ENCODE measurements at regions not wholly inside any gene's neighbourhood (a gene's known extent, or its start where the extent isn't known, plus 50 kb on each side); places are given as distances from the start of the nearest gene placed in this dataset.

DNA sequence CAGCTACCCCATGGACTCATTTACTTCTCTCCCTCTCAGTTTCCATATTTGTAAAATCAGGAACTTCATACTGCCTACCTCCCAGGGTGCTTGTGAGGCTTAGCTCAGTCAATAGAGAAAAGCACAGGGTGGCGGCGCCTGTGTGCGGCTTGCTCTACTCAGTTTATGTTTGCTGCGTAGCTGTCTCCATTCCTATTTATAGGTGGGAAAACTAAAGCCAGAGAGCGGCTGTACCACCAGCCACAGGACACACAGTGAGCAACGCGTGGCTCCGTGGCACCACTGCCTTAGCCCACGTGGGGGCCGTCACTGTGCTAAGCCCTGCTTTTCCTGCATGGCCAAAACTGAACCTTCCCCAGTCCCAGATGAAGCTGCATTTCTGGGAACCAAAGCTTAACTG is 292.4 kb downstream of the TEX29 start:
- ChIA-PET POLR2A (no interaction called here), CTCF (no interaction called here)
- ATAC-seq, result no peak
- H3K36me3 Mint-ChIP-seq, result no peaks in the 10 kb centered on the region
- intact Hi-C loops (cut with micrococcal nuclease), result no loop called here
- Histone ChIP-seq H3K4me1 (ENCODE audit: control insufficient read depth in 2 of 2, insufficient read depth in 2 of 2, low read length in 2 of 2) (no peaks in the 10 kb centered on the region), H3K27ac (ENCODE audit: low read depth, low read length) (no peak overlapping the region), H3K27me3 (ENCODE audit: control insufficient read depth in 2 of 2, insufficient read depth in 2 of 2, low read length in 2 of 2) (no peaks in the 10 kb centered on the region), H3K4me3 (ENCODE audit: low read length) (no peak overlapping the region), H3K36me3 (ENCODE audit: control insufficient read depth in 2 of 3, insufficient read depth in 3 of 3, low read length in 3 of 3) (no peaks in the 10 kb centered on the region), H3K9me3 (ENCODE audit: control insufficient read depth in 2 of 3, low read length in 3 of 3) (no peaks in the 10 kb centered on the region)
- H3K27ac Mint-ChIP-seq, result no peak overlapping the region
- no peak overlapping the region for H3K4me3 Mint-ChIP-seq
- no peak for DNase-seq
- H3K9me3 Mint-ChIP-seq, result peaks cover 0 to 2% (median 0%) of the 10 kb centered on the region in 11 donors
- peaks cover 0 to 6% (median 0%) of the 10 kb centered on the region in 7 donors for H3K4me1 Mint-ChIP-seq
- peaks cover 0 to 24% (median 0%) of the 10 kb centered on the region in 5 donors for H3K27me3 Mint-ChIP-seq

DNA sequence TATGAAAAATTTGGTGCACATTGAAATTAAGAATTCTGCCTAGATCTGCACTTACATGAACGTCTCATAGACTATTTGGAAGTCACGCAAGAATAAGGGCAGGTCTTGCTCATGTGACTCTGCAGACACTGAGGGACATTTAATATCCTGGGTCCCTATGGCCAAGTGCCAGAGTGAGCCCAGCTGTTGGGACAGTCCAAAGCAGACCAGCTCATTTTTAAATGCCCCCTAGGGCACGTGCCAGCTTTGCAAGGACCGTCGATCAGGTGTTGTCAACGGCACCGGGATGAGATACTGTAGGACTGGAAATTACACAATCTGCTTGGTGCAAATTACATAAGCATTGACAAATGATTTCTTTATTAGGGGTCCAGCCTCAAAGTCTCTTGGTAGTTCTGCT is 293.6 kb downstream of the TEX29 start:
- ATAC-seq, result no peak
- H3K27ac Mint-ChIP-seq, result no peak overlapping the region
- H3K36me3 ChIP-seq (ENCODE audit: control insufficient read depth in 2 of 3, insufficient read depth in 3 of 3, low read length in 3 of 3), result no peaks in the 10 kb centered on the region
- no peaks in the 10 kb centered on the region for H3K27me3 ChIP-seq (ENCODE audit: control insufficient read depth in 2 of 2, insufficient read depth in 2 of 2, low read length in 2 of 2)
- H3K9me3 Mint-ChIP-seq, result peaks cover 0 to 2% (median 0%) of the 10 kb centered on the region in 11 donors
- H3K4me1 Mint-ChIP-seq, result peaks cover 0 to 6% (median 0%) of the 10 kb centered on the region in 7 donors
- no peaks in the 10 kb centered on the region for H3K36me3 Mint-ChIP-seq
- intact Hi-C loops (cut with micrococcal nuclease), result no loop called here
- ChIA-PET POLR2A (no interaction called here), CTCF (no interaction called here)
- peaks cover 0 to 25% (median 0%) of the 10 kb centered on the region in 5 donors for H3K27me3 Mint-ChIP-seq
- no peaks in the 10 kb centered on the region for H3K9me3 ChIP-seq (ENCODE audit: control insufficient read depth in 2 of 3, low read length in 3 of 3)
- no peaks in the 10 kb centered on the region for H3K4me1 ChIP-seq (ENCODE audit: control insufficient read depth in 2 of 2, insufficient read depth in 2 of 2, low read length in 2 of 2)
- H3K27ac ChIP-seq (ENCODE audit: low read depth, low read length), result no peak overlapping the region
- no peak for DNase-seq
- no peak overlapping the region for H3K4me3 ChIP-seq (ENCODE audit: low read length)
- no peak overlapping the region for H3K4me3 Mint-ChIP-seq

DNA sequence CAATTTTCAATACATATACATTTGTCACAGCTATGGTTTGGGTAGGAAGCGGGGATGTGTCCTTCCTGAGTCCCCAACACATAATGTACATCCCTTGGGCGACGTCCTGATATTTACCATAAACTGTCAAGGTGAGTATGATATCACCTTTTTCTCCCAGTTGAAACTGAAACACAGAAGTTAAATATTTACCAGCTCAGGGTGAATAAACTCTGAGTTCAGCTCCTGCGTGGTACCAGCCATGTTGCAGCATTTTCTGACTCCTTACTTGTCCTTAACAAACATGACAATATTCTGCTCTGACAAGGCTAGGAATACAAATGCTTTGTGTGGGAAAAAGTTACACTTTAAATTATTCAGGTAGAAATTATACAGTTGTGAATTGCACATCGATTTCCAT is 294.2 kb downstream of the TEX29 start:
- H3K9me3 ChIP-seq (ENCODE audit: control insufficient read depth in 2 of 3, low read length in 3 of 3), result no peaks in the 10 kb centered on the region
- H3K4me1 ChIP-seq (ENCODE audit: control insufficient read depth in 2 of 2, insufficient read depth in 2 of 2, low read length in 2 of 2), result no peaks in the 10 kb centered on the region
- Mint-ChIP-seq H3K4me1 (peaks cover 0 to 6% (median 0%) of the 10 kb centered on the region in 7 donors), H3K36me3 (no peaks in the 10 kb centered on the region), H3K9me3 (peaks cover 0 to 2% (median 0%) of the 10 kb centered on the region in 11 donors), H3K4me3 (no peak overlapping the region), H3K27ac (no peak overlapping the region), H3K27me3 (peaks cover 0 to 25% (median 0%) of the 10 kb centered on the region in 5 donors)
- no peaks in the 10 kb centered on the region for H3K36me3 ChIP-seq (ENCODE audit: control insufficient read depth in 2 of 3, insufficient read depth in 3 of 3, low read length in 3 of 3)
- ATAC-seq (no peak), DNase-seq (no peak)
- CTCF ChIA-PET, result no interaction called here
- intact Hi-C loops (cut with micrococcal nuclease), result no loop called here
- no peak overlapping the region for H3K4me3 ChIP-seq (ENCODE audit: low read length)
- POLR2A ChIA-PET, result no interaction called here
- H3K27me3 ChIP-seq (ENCODE audit: control insufficient read depth in 2 of 2, insufficient read depth in 2 of 2, low read length in 2 of 2), result no peaks in the 10 kb centered on the region
- no peak overlapping the region for H3K27ac ChIP-seq (ENCODE audit: low read depth, low read length)

DNA sequence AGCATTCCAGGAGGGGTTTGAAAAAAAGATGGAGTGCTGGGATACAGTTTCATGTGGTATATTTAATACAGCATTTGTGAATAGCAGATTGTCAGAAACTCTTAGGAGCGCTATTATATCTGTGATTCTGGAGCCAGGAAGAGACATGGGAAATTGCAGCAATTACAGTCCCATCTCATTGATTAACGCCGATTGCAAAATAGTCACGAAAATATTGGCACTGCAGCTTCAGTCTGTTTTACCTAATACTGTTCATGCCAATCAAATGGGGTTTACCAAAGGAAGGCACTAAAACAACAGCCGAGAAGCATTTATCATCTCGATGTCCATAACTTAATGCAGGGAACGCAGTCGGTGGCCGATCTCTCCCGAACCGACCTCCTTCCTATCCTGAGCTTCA is 295.8 kb downstream of the TEX29 start:
- ATAC-seq (no peak), DNase-seq (no peak)
- no peaks in the 10 kb centered on the region for H3K9me3 Mint-ChIP-seq
- H3K36me3 Mint-ChIP-seq, result no peaks in the 10 kb centered on the region
- intact Hi-C loops (cut with micrococcal nuclease), result no loop called here
- Histone ChIP-seq H3K9me3 (ENCODE audit: control insufficient read depth in 2 of 3, low read length in 3 of 3) (no peaks in the 10 kb centered on the region), H3K4me1 (ENCODE audit: control insufficient read depth in 2 of 2, insufficient read depth in 2 of 2, low read length in 2 of 2) (no peaks in the 10 kb centered on the region), H3K27me3 (ENCODE audit: control insufficient read depth in 2 of 2, insufficient read depth in 2 of 2, low read length in 2 of 2) (no peaks in the 10 kb centered on the region), H3K36me3 (ENCODE audit: control insufficient read depth in 2 of 3, insufficient read depth in 3 of 3, low read length in 3 of 3) (no peaks in the 10 kb centered on the region), H3K27ac (ENCODE audit: low read depth, low read length) (no peak overlapping the region), H3K4me3 (ENCODE audit: low read length) (no peak overlapping the region)
- no peak overlapping the region for H3K4me3 Mint-ChIP-seq
- no peaks in the 10 kb centered on the region for H3K4me1 Mint-ChIP-seq
- H3K27me3 Mint-ChIP-seq, result peaks cover 0 to 24% (median 0%) of the 10 kb centered on the region in 5 donors
- CTCF ChIA-PET, result no interaction called here
- POLR2A ChIA-PET, result no interaction called here
- no peak overlapping the region for H3K27ac Mint-ChIP-seq

DNA sequence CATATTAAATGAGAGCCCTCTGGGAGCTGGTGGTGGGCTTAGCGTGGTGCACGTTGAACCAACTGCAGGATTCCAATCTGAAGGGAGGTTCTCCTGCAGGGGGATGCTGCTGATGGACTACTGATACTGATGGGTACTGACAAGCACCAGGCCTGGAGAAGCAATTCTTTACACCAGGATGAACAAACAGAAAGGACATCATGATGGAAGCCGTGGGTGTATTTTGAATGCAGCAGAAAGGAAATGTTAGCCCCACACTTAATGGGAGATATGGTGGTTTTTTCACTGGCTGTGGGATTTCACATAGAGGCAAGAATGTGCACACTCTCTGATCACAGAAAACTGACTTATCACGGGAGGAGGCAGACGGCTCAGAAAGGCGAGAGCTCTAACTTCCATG is 299.7 kb downstream of the TEX29 start:
- intact Hi-C loops (cut with micrococcal nuclease), result no loop called here
- DNase-seq, result no peak
- Mint-ChIP-seq H3K4me3 (no peak overlapping the region), H3K4me1 (no peaks in the 10 kb centered on the region), H3K36me3 (no peaks in the 10 kb centered on the region), H3K27ac (no peak overlapping the region), H3K27me3 (peaks cover 0 to 6% (median 0%) of the 10 kb centered on the region in 5 donors), H3K9me3 (no peaks in the 10 kb centered on the region)
- Histone ChIP-seq H3K4me1 (ENCODE audit: control insufficient read depth in 2 of 2, insufficient read depth in 2 of 2, low read length in 2 of 2) (no peaks in the 10 kb centered on the region), H3K4me3 (ENCODE audit: low read length) (no peak overlapping the region), H3K9me3 (ENCODE audit: control insufficient read depth in 2 of 3, low read length in 3 of 3) (no peaks in the 10 kb centered on the region), H3K27me3 (ENCODE audit: control insufficient read depth in 2 of 2, insufficient read depth in 2 of 2, low read length in 2 of 2) (no peaks in the 10 kb centered on the region), H3K36me3 (ENCODE audit: control insufficient read depth in 2 of 3, insufficient read depth in 3 of 3, low read length in 3 of 3) (no peaks in the 10 kb centered on the region), H3K27ac (ENCODE audit: low read depth, low read length) (no peak overlapping the region)
- ATAC-seq, result no peak
- CTCF ChIA-PET, result no interaction called here
- POLR2A ChIA-PET, result no interaction called here

DNA sequence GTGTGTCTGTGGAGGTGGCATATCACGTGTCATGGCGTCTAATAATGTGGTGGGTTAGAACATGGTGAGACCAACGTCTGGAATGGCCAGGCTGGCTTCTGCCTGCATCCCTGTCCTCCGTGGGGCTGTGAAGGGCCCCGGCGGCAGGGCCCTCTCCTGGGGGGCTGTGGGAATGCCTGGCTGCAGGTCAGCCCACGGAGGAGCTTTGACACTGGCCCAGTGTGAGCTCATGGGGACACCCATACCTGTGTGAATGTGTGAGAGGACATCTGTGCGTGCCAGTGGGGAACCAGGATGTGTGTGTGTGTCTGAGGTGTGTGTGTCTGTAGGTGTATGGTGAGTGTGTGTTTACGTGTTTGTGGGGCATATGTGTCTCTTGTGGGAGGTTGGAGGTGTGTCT is 300.1 kb downstream of the TEX29 start:
- Histone ChIP-seq H3K36me3 (ENCODE audit: control insufficient read depth in 2 of 3, insufficient read depth in 3 of 3, low read length in 3 of 3) (no peaks in the 10 kb centered on the region), H3K4me3 (ENCODE audit: low read length) (no peak overlapping the region), H3K4me1 (ENCODE audit: control insufficient read depth in 2 of 2, insufficient read depth in 2 of 2, low read length in 2 of 2) (no peaks in the 10 kb centered on the region), H3K27me3 (ENCODE audit: control insufficient read depth in 2 of 2, insufficient read depth in 2 of 2, low read length in 2 of 2) (no peaks in the 10 kb centered on the region), H3K27ac (ENCODE audit: low read depth, low read length) (no peak overlapping the region), H3K9me3 (ENCODE audit: control insufficient read depth in 2 of 3, low read length in 3 of 3) (no peaks in the 10 kb centered on the region)
- no peak overlapping the region for H3K4me3 Mint-ChIP-seq
- no peak overlapping the region for H3K27ac Mint-ChIP-seq
- H3K4me1 Mint-ChIP-seq, result no peaks in the 10 kb centered on the region
- ATAC-seq, result no peak
- CTCF ChIA-PET, result no interaction called here
- POLR2A ChIA-PET, result no interaction called here
- H3K9me3 Mint-ChIP-seq, result no peaks in the 10 kb centered on the region
- peaks cover 0 to 6% (median 0%) of the 10 kb centered on the region in 5 donors for H3K27me3 Mint-ChIP-seq
- intact Hi-C loops (cut with micrococcal nuclease), result no loop called here
- H3K36me3 Mint-ChIP-seq, result no peaks in the 10 kb centered on the region
- DNase-seq, result no peak

DNA sequence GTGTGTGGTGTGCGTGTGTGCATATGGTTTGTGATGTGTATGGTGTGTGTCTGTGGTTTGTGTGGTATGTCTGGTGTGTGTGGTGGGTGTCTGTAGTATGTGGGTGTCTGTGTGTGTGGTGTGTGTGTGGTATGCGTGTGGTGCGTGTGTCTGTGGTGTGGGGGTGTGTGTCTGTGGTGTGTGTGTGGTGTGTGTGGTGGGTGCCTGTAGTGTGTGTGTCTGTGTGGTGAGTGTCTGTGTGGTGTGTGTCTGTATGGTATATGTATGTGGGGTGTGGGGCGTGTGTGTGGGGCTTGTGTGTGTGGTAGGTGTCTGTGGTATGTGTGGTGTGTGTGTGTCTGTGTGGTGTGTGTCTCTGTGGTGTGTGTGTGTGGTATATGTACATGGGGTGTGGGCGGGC is 300.7 kb downstream of the TEX29 start:
- Mint-ChIP-seq H3K27me3 (peaks cover 0 to 4% (median 0%) of the 10 kb centered on the region in 5 donors), H3K9me3 (no peaks in the 10 kb centered on the region), H3K4me1 (no peaks in the 10 kb centered on the region), H3K36me3 (no peaks in the 10 kb centered on the region), H3K27ac (no peak overlapping the region), H3K4me3 (no peak overlapping the region)
- ChIA-PET CTCF (no interaction called here), POLR2A (no interaction called here)
- intact Hi-C loops (cut with micrococcal nuclease), result no loop called here
- no peak for DNase-seq
- no peaks in the 10 kb centered on the region for H3K4me1 ChIP-seq (ENCODE audit: control insufficient read depth in 2 of 2, insufficient read depth in 2 of 2, low read length in 2 of 2)
- peak; percentile 12 for ATAC-seq
- no peaks in the 10 kb centered on the region for H3K9me3 ChIP-seq (ENCODE audit: control insufficient read depth in 2 of 3, low read length in 3 of 3)
- no peaks in the 10 kb centered on the region for H3K36me3 ChIP-seq (ENCODE audit: control insufficient read depth in 2 of 3, insufficient read depth in 3 of 3, low read length in 3 of 3)
- no peak overlapping the region for H3K27ac ChIP-seq (ENCODE audit: low read depth, low read length)
- H3K4me3 ChIP-seq (ENCODE audit: low read length), result no peak overlapping the region
- H3K27me3 ChIP-seq (ENCODE audit: control insufficient read depth in 2 of 2, insufficient read depth in 2 of 2, low read length in 2 of 2), result no peaks in the 10 kb centered on the region
